WTC11 (cell line): ENCODE measurements at regions not wholly inside any gene's neighbourhood (a gene's known extent, or its start where the extent isn't known, plus 50 kb on each side); places are given as distances from the start of the nearest gene placed in this dataset.

Source experiments
- ATAC-seq: fragments of 200-7000 bp; cut with Tn5 transposase; 2 replicates; pipeline ENCODE4 v1.10.0; 2021; ENCODE audit warnings: mild to moderate bottlenecking, moderate library complexity
- CTCF ChIA-PET: fragments of 300-600 bp; sonication (Branson Sonifier 250); formaldehyde crosslinking; loops from one replicate; lab custom pipeline; 2021; ENCODE audit warnings: antibody characterized with exemption; lab: Charles Lee
- POLR2A ChIA-PET: fragments of 350-600 bp; sonication (Branson Sonifier 250); formaldehyde crosslinking; loops from one replicate; lab custom pipeline; 2021; ENCODE audit warnings: antibody characterized with exemption; lab: Charles Lee
- DNase-seq: peaks from one replicate; pipeline ENCODE4 v3.0.0; 2021; ENCODE audit warnings: low spot score
- H3K27ac Mint-ChIP-seq: 2 replicates; pipeline ENCODE4 v1.8.0; 2021; ENCODE audit warnings: mixed read lengths
- H3K27me3 Mint-ChIP-seq: 2 replicates; pipeline ENCODE4 v1.8.0; 2021; ENCODE audit warnings: low read depth, mild to moderate bottlenecking, moderate library complexity, mixed read lengths
- H3K36me3 Mint-ChIP-seq: 2 replicates; pipeline ENCODE4 v1.8.0; 2021; ENCODE audit warnings: mixed read lengths
- H3K4me1 Mint-ChIP-seq: 2 replicates; pipeline ENCODE4 v1.8.0; 2022; ENCODE audit warnings: mixed read lengths
- H3K4me3 Mint-ChIP-seq: 2 replicates; pipeline ENCODE4 v1.8.0; 2021; ENCODE audit warnings: mild to moderate bottlenecking, moderate library complexity, mixed read lengths
- H3K9me3 Mint-ChIP-seq: 2 replicates; pipeline ENCODE4 v1.8.0; 2021; ENCODE audit warnings: mixed read lengths
- CBFB ChIP-seq: sonication (generic); formaldehyde crosslinking; IDR thresholded peaks from 2 replicates; pipeline ENCODE4 v1.8.1; 2022; ENCODE audit warnings: mild to moderate bottlenecking, low read depth, missing genetic modification reagents
- CDX4 ChIP-seq: fragments of 250-450 bp; sonication (Bioruptor Pico); IDR thresholded peaks from 2 replicates; pipeline ENCODE4 v1.9.0; 2021; ENCODE audit warnings: moderate library complexity, mild to moderate bottlenecking, inconsistent platforms, borderline replicate concordance
- E2F1 ChIP-seq: sonication (generic); formaldehyde crosslinking; IDR thresholded peaks from 2 replicates; pipeline ENCODE4 v1.8.0; 2022; ENCODE audit warnings: mild to moderate bottlenecking, missing genetic modification reagents
- GABPB1 ChIP-seq: sonication (generic); formaldehyde crosslinking; IDR thresholded peaks from 2 replicates; pipeline ENCODE4 v1.8.1; 2023; ENCODE audit warnings: mild to moderate bottlenecking, missing genetic modification reagents
- GTF2I ChIP-seq: fragments of 250-450 bp; sonication (Bioruptor Pico); conservative IDR thresholded peaks from 2 replicates; pipeline ENCODE4 v1.4.0; 2021; ENCODE audit warnings: mild to moderate bottlenecking
- IRF1 ChIP-seq: sonication (generic); formaldehyde crosslinking; IDR thresholded peaks from 2 replicates; pipeline ENCODE4 v1.8.0; 2023; ENCODE audit warnings: missing genetic modification reagents
- IRF2 ChIP-seq: sonication (generic); formaldehyde crosslinking; IDR thresholded peaks from 2 replicates; pipeline ENCODE4 v1.8.0; 2022; ENCODE audit warnings: low read depth, missing genetic modification reagents, borderline replicate concordance
- MXD4 ChIP-seq: fragments of 250-450 bp; sonication (Bioruptor Pico); IDR thresholded peaks from 2 replicates; pipeline ENCODE4 v1.8.0; 2021; ENCODE audit warnings: mild to moderate bottlenecking, moderate library complexity, borderline replicate concordance
- OVOL2 ChIP-seq: fragments of 250-450 bp; sonication (Bioruptor Pico); IDR thresholded peaks from 2 replicates; pipeline ENCODE4 v1.9.0; 2021; ENCODE audit warnings: mild to moderate bottlenecking, borderline replicate concordance
- SMAD3 ChIP-seq: sonication (generic); formaldehyde crosslinking; IDR thresholded peaks from 2 replicates; pipeline ENCODE4 v1.8.0; 2022; ENCODE audit warnings: missing genetic modification reagents, mild to moderate bottlenecking, borderline replicate concordance
- SMAD4 ChIP-seq: sonication (generic); formaldehyde crosslinking; IDR thresholded peaks from 2 replicates; pipeline ENCODE4 v1.8.0; 2022; ENCODE audit warnings: mild to moderate bottlenecking, missing genetic modification reagents
- SP1 ChIP-seq: sonication (generic); formaldehyde crosslinking; conservative IDR thresholded peaks from 2 replicates; pipeline ENCODE4 v1.8.1; 2022; ENCODE audit warnings: missing genetic modification reagents
- TEAD1 ChIP-seq: sonication (generic); formaldehyde crosslinking; IDR thresholded peaks from 2 replicates; pipeline ENCODE4 v1.8.0; 2022; ENCODE audit warnings: mild to moderate bottlenecking, missing genetic modification reagents
- ZBTB43 ChIP-seq: sonication (generic); formaldehyde crosslinking; IDR thresholded peaks from 2 replicates; pipeline ENCODE4 v1.8.1; 2023; ENCODE audit warnings: mild to moderate bottlenecking, missing genetic modification reagents
- ZNF263 ChIP-seq: sonication (generic); formaldehyde crosslinking; IDR thresholded peaks from 2 replicates; pipeline ENCODE4 v1.8.1; 2022; ENCODE audit warnings: low read depth, mild to moderate bottlenecking, moderate library complexity, missing genetic modification reagents
- ZNF281 ChIP-seq: sonication (generic); formaldehyde crosslinking; IDR thresholded peaks from 2 replicates; pipeline ENCODE4 v1.8.0; 2023; ENCODE audit warnings: mild to moderate bottlenecking, missing genetic modification reagents
- ZNF396 ChIP-seq: fragments of 250-450 bp; sonication (Bioruptor Pico); IDR thresholded peaks from 2 replicates; pipeline ENCODE4 v1.8.0; 2021; ENCODE audit warnings: mild to moderate bottlenecking, moderate library complexity, borderline replicate concordance
- ZNF532 ChIP-seq: fragments of 250-450 bp; sonication (Bioruptor Pico); IDR thresholded peaks from 2 replicates; pipeline ENCODE4 v1.9.0; 2021; ENCODE audit warnings: mild to moderate bottlenecking, borderline replicate concordance
- ZNF671 ChIP-seq: fragments of 250-450 bp; sonication (Bioruptor Pico); IDR thresholded peaks from 2 replicates; pipeline ENCODE4 v1.8.0; 2021; ENCODE audit warnings: mild to moderate bottlenecking

- Mint-ChIP-seq H3K9me3 (peaks cover 11% of the 10 kb centered on the region), H3K27ac (no peak overlapping the region), H3K27me3 (no peaks in the 10 kb centered on the region; the same call in 1 of the 2 replicates), H3K36me3 (no peaks in the 10 kb centered on the region), H3K4me1 (peaks cover 9% of the 10 kb centered on the region), H3K4me3 (no peak overlapping the region)
- CTCF ChIA-PET = no interaction called here
- ATAC-seq = no peak
- TF ChIP-seq CDX4 (no peak), ZNF671 (CRISPR knock-in tag) (no peak), ZNF532 (CRISPR knock-in tag) (no peak), SP1 (no peak), ZNF281 (CRISPR knock-in tag) (no peak), GTF2I (no peak), CBFB (no peak), GABPB1 (CRISPR knock-in tag) (no peak), ZNF396 (CRISPR knock-in tag) (no peak), ZNF263 (CRISPR knock-in tag) (no peak), TEAD1 (CRISPR knock-in tag) (no peak), IRF2 (CRISPR knock-in tag) (no peak), ZBTB43 (CRISPR knock-in tag) (no peak), MXD4 (CRISPR knock-in tag) (no peak), E2F1 (no peak), OVOL2 (CRISPR knock-in tag) (no peak), SMAD4 (CRISPR knock-in tag) (no peak), IRF1 (CRISPR knock-in tag) (no peak), SMAD3 (CRISPR knock-in tag) (no peak)
- TF ChIP-seq, all 79 proteins: peak for 0
- POLR2A ChIA-PET = no interaction called here
- no peak for DNase-seq
Observed at GRCh38 chr21:15620892-15621291, 108.9 kb upstream of the USP25 start.
